HL-60 (cell line): ENCODE measurements at regions not wholly inside any gene's neighbourhood (a gene's known extent, or its start where the extent isn't known, plus 50 kb on each side); places are given as distances from the start of the nearest gene placed in this dataset.

Source experiments
- CTCF ChIP-seq: IDR thresholded peaks from one replicate; pipeline ENCODE4 v1.5.1; 2011; ENCODE audit warnings: low read length, control low read depth, inconsistent platforms; ENCODE audit not compliant: insufficient read depth
- GABPA ChIP-seq: IDR thresholded peaks from 2 replicates; pipeline ENCODE4 v1.6.1; 2012; ENCODE audit warnings: low read depth
- POLR2AphosphoS5 ChIP-seq: IDR thresholded peaks from 2 replicates; pipeline ENCODE4 v1.6.1; 2012; ENCODE audit warnings: low read depth
- REST ChIP-seq: IDR thresholded peaks from 2 replicates; pipeline ENCODE4 v1.6.1; 2012; ENCODE audit warnings: low read depth; ENCODE audit not compliant: insufficient replicate concordance
- SPI1 ChIP-seq: IDR thresholded peaks from 2 replicates; pipeline ENCODE4 v1.6.1; 2012; ENCODE audit warnings: low read depth, mild to moderate bottlenecking, borderline replicate concordance

GRCh38 chr21:19290328-19290727 lies 886.7 kb upstream of the TMPRSS15 start:
- no peak for TF ChIP-seq CTCF
- TF ChIP-seq REST, result no peak
- TF ChIP-seq POLR2AphosphoS5, result no peak
- TF ChIP-seq SPI1, result no peak
- TF ChIP-seq GABPA, result no peak
